ENCODE measurements at regions not wholly inside any gene's neighbourhood (a gene's known extent, or its start where the extent isn't known, plus 50 kb on each side); places are given as distances from the start of the nearest gene placed in this dataset.

DNA sequence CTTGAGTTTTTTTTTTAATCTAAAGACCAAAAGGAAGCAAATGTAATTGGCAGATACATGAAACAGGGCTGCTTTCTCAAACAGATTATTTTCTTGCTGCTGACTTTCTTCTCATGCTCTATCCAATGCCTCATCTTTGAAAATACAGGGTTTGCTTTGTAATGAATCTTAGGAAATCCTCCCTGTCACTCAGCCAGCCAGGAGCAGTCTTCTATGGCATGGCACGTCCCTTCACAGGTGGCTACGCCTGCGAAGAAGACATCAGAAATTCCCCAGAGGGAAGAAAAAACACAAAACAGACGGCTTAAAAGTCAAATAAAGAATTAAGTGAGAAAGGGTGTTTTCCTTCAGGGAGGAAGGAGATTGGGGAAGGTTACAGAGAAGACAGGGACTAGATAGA is 242.5 kb downstream of the IGSF11 start:
- Histone ChIP-seq H3K9me3 (ENCODE audit: control insufficient read depth in 2 of 3, insufficient read depth in 1 of 3, low read length in 3 of 3) (no peaks in the 10 kb centered on the region), H3K27ac (ENCODE audit: low read depth in 2 of 2, low read length in 2 of 2) (no peak overlapping the region), H3K27me3 (ENCODE audit: control insufficient read depth, insufficient read depth, low read length) (no peaks in the 10 kb centered on the region), H3K9ac (ENCODE audit: low read length in 3 of 3) (no peak overlapping the region), H3K4me1 (ENCODE audit: control insufficient read depth in 2 of 3, insufficient read depth in 2 of 3, low read depth in 1 of 3, low read length in 3 of 3) (no peaks in the 10 kb centered on the region), H3K36me3 (ENCODE audit: control insufficient read depth in 2 of 3, insufficient read depth in 3 of 3, low read length in 3 of 3) (no peaks in the 10 kb centered on the region), H3K4me3 (ENCODE audit: low read length in 3 of 3) (no peak overlapping the region)
- intact Hi-C loops (cut with DNase I): no loop called here
- DNase-seq (no peak), FAIRE-seq (no peak)
- TF ChIP-seq, protein P1, sequence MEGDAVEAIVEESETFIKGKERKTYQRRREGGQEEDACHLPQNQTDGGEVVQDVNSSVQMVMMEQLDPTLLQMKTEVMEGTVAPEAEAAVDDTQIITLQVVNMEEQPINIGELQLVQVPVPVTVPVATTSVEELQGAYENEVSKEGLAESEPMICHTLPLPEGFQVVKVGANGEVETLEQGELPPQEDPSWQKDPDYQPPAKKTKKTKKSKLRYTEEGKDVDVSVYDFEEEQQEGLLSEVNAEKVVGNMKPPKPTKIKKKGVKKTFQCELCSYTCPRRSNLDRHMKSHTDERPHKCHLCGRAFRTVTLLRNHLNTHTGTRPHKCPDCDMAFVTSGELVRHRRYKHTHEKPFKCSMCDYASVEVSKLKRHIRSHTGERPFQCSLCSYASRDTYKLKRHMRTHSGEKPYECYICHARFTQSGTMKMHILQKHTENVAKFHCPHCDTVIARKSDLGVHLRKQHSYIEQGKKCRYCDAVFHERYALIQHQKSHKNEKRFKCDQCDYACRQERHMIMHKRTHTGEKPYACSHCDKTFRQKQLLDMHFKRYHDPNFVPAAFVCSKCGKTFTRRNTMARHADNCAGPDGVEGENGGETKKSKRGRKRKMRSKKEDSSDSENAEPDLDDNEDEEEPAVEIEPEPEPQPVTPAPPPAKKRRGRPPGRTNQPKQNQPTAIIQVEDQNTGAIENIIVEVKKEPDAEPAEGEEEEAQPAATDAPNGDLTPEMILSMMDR (IDR thresholded peaks at IDR 0.05; ENCODE audit: borderline replicate concordance, extremely low read depth, insufficient read depth): no peak

DNA sequence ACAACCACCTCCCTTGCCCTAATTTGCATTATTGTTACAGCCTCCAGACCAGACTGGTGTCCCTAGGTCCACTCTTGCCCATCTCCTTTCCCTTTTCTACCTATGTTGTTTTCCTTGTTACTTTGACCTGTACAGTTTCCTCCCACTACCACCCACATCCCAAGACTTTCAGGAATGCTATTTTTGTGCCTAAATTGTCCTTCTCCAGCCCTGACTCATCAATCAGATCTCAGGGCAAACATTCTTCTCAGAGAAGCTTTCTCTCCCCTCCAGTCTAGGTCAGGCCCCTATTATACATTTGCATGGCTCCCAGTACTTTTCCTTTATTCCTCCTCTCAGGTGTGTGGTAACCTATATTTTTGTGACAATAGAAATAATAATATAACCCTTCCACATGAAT is 241.5 kb downstream of the IGSF11 start:
- Histone ChIP-seq H3K27ac (ENCODE audit: low read depth in 2 of 2, low read length in 2 of 2) (no peak overlapping the region), H3K36me3 (ENCODE audit: control insufficient read depth in 2 of 3, insufficient read depth in 3 of 3, low read length in 3 of 3) (no peaks in the 10 kb centered on the region), H3K9ac (ENCODE audit: low read length in 3 of 3) (no peak overlapping the region), H3K4me1 (ENCODE audit: control insufficient read depth in 2 of 3, insufficient read depth in 2 of 3, low read depth in 1 of 3, low read length in 3 of 3) (no peaks in the 10 kb centered on the region), H3K4me3 (ENCODE audit: low read length in 3 of 3) (no peak overlapping the region), H3K9me3 (ENCODE audit: control insufficient read depth in 2 of 3, insufficient read depth in 1 of 3, low read length in 3 of 3) (no peaks in the 10 kb centered on the region), H3K27me3 (ENCODE audit: control insufficient read depth, insufficient read depth, low read length) (no peaks in the 10 kb centered on the region)
- DNase-seq (no peak), FAIRE-seq (no peak)
- TF ChIP-seq, protein P1 (IDR thresholded peaks at IDR 0.05; ENCODE audit: borderline replicate concordance, extremely low read depth, insufficient read depth): no peak
- intact Hi-C loops (cut with DNase I): no loop called here

DNA sequence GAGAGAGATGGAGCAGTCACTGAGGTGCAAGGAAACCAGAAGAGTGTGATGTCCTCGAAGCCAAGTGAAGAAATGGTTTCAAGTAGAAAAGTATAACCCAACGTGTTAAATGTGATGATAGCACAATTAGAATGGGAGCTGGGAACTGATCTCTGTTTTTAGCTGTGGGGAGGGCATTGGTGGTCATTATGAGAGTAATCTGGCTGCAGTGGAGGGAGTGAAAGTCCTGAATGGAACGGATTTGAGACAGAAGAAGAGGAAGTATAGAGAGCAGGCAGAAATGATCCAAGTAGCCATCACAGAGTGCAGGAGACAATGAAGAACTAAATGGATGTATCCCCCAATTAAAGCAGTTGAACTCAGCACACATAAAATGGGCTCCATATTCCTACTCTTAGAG is 235.3 kb downstream of the IGSF11 start:
- no peak overlapping the region for H3K27ac ChIP-seq (ENCODE audit: low read depth in 2 of 2, low read length in 2 of 2)
- intact Hi-C loops (cut with DNase I): no loop called here
- DNase-seq (no peak), FAIRE-seq (no peak)
- TF ChIP-seq, protein P1 (IDR thresholded peaks at IDR 0.05; ENCODE audit: borderline replicate concordance, extremely low read depth, insufficient read depth): no peak
- no peaks in the 10 kb centered on the region for H3K27me3 ChIP-seq (ENCODE audit: control insufficient read depth, insufficient read depth, low read length)
- no peaks in the 10 kb centered on the region for H3K4me1 ChIP-seq (ENCODE audit: control insufficient read depth in 2 of 3, insufficient read depth in 2 of 3, low read depth in 1 of 3, low read length in 3 of 3)
- no peak overlapping the region for H3K9ac ChIP-seq (ENCODE audit: low read length in 3 of 3)
- no peaks in the 10 kb centered on the region for H3K9me3 ChIP-seq (ENCODE audit: control insufficient read depth in 2 of 3, insufficient read depth in 1 of 3, low read length in 3 of 3)
- H3K36me3 ChIP-seq (ENCODE audit: control insufficient read depth in 2 of 3, insufficient read depth in 3 of 3, low read length in 3 of 3): no peaks in the 10 kb centered on the region
- H3K4me3 ChIP-seq (ENCODE audit: low read length in 3 of 3): no peak overlapping the region

DNA sequence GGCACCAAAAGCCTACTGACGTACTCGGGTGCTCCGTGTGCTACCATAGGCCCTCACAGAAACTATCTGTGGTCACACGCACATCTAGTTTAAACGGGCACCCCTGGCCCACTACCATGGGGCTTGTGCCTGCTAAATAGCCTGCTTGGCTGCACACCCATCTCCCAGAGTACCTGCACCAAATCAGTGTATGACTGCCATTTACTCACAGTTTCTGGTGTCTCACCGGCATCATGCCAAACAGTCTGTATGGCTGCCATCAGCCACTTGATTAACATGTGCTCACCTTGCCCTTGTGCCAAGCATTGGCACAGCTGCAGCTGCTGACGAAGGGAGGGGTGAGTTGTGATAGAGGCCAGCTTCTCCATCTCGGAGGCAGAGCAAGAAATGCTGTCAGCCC is 232.7 kb downstream of the IGSF11 start:
- DNase-seq: no peak
- no peak for FAIRE-seq
- Histone ChIP-seq H3K4me1 (ENCODE audit: control insufficient read depth in 2 of 3, insufficient read depth in 2 of 3, low read depth in 1 of 3, low read length in 3 of 3) (no peaks in the 10 kb centered on the region), H3K4me3 (ENCODE audit: low read length in 3 of 3) (no peak overlapping the region), H3K27ac (ENCODE audit: low read depth in 2 of 2, low read length in 2 of 2) (no peak overlapping the region), H3K27me3 (ENCODE audit: control insufficient read depth, insufficient read depth, low read length) (no peaks in the 10 kb centered on the region), H3K9ac (ENCODE audit: low read length in 3 of 3) (no peak overlapping the region), H3K9me3 (ENCODE audit: control insufficient read depth in 2 of 3, insufficient read depth in 1 of 3, low read length in 3 of 3) (no peaks in the 10 kb centered on the region), H3K36me3 (ENCODE audit: control insufficient read depth in 2 of 3, insufficient read depth in 3 of 3, low read length in 3 of 3) (no peaks in the 10 kb centered on the region)
- TF ChIP-seq, protein P1 (IDR thresholded peaks at IDR 0.05; ENCODE audit: borderline replicate concordance, extremely low read depth, insufficient read depth): no peak
- intact Hi-C loops (cut with DNase I): no loop called here

All from kidney (tissue), 13 donors.